Natural killer cell (primary cell): ENCODE measurements at regions not wholly inside any gene's neighbourhood (a gene's known extent, or its start where the extent isn't known, plus 50 kb on each side); places are given as distances from the start of the nearest gene placed in this dataset.

Experiments used
- ATAC-seq, 3 donors: fragments of 150-1000 bp in 2 of 3; fragments of 200-7000 bp in 1 of 3; cut with Tn5 transposase; 1 replicate in 1 of 3; 2 replicates in 2 of 3; pipeline ENCODE4 v1.10.0; 2021; ENCODE audit warnings: mild to moderate bottlenecking in 2 of 3, moderate library complexity in 2 of 3
- DNase-seq, 2 donors: peaks; one replicate each; pipeline versions ENCODE4 v3.0.0 to v3.0.0-alpha.2; 2013 to 2021; ENCODE audit warnings: mixed read lengths in 1 of 2
- H3K27ac ChIP-seq: one replicate; pipeline ENCODE4 v1.5.1; 2013; ENCODE audit warnings: mild to moderate bottlenecking, low read length
- H3K27me3 ChIP-seq: one replicate; pipeline ENCODE4 v1.6.1; 2013; ENCODE audit warnings: low read length; ENCODE audit not compliant: control insufficient read depth, insufficient read depth
- H3K36me3 ChIP-seq: one replicate; pipeline ENCODE4 v1.6.1; 2013; ENCODE audit warnings: low read length; ENCODE audit not compliant: control insufficient read depth, insufficient read depth
- H3K4me1 ChIP-seq: one replicate; pipeline ENCODE4 v1.6.1; 2013; ENCODE audit warnings: low read length; ENCODE audit not compliant: control insufficient read depth, insufficient read depth
- H3K4me3 ChIP-seq: one replicate; pipeline ENCODE4 v1.5.1; 2013; ENCODE audit warnings: low read length
- H3K9me3 ChIP-seq: one replicate; pipeline ENCODE4 v1.6.1; 2013; ENCODE audit warnings: low read length; ENCODE audit not compliant: control insufficient read depth, insufficient read depth
- H3K27ac Mint-ChIP-seq, 2 donors: one replicate each; pipeline ENCODE4 v1.8.0; 2022; ENCODE audit warnings: mild to moderate bottlenecking in 2 of 2, mixed read lengths in 2 of 2, moderate library complexity in 1 of 2
- H3K27me3 Mint-ChIP-seq, 2 donors: one replicate each; pipeline ENCODE4 v1.8.0; 2022; ENCODE audit warnings: low read depth in 2 of 2, mixed read lengths in 2 of 2
- H3K36me3 Mint-ChIP-seq: one replicate; pipeline ENCODE4 v1.8.0; 2022; ENCODE audit warnings: mixed read lengths
- H3K4me1 Mint-ChIP-seq, 2 donors: one replicate each; pipeline ENCODE4 v1.8.0; 2022; ENCODE audit warnings: mixed read lengths in 2 of 2
- H3K4me3 Mint-ChIP-seq: one replicate; pipeline ENCODE4 v1.8.0; 2022; ENCODE audit warnings: mild to moderate bottlenecking, moderate library complexity, mixed read lengths
- H3K9me3 Mint-ChIP-seq, 2 donors: one replicate each; pipeline ENCODE4 v1.8.0; 2022; ENCODE audit warnings: mixed read lengths in 2 of 2
- CTCF ChIP-seq: fragments of 200-600 bp; IDR thresholded peaks from one replicate; pipeline ENCODE4 v1.8.0; 2022; ENCODE audit warnings: antibody characterized with exemption
- WGBS: methylation state at CpG from one replicate; pipeline ENCODE4 v1.1.7; 2013; ENCODE audit warnings: missing lambda C conversion rate; ENCODE audit not compliant: insufficient coverage; 5-methylcytosine and 5-hydroxymethylcytosine counted together
- intact Hi-C: fragments of 100-400 bp; cut with micrococcal nuclease; formaldehyde crosslinking; loops from one replicate; pipeline ENCODE4 v1.14.2; 2022

GRCh38 chr5:89204756-89205155 lies 321.8 kb upstream of the MEF2C start:
- no peaks in the 10 kb centered on the region for H3K27me3 ChIP-seq
- DNase-seq (no peak), ATAC-seq (no peak)
- H3K9me3 ChIP-seq, result peaks cover 5% of the 10 kb centered on the region
- Mint-ChIP-seq H3K27me3 (no peaks in the 10 kb centered on the region), H3K4me1 (no peaks in the 10 kb centered on the region), H3K27ac (no peak overlapping the region), H3K36me3 (no peaks in the 10 kb centered on the region), H3K9me3 (peaks cover 0 to under 1% of the 10 kb centered on the region in 2 donors), H3K4me3 (no peak overlapping the region)
- no peaks in the 10 kb centered on the region for H3K36me3 ChIP-seq
- H3K27ac ChIP-seq, result no peak overlapping the region
- intact Hi-C loops, result no loop called here
- no peak overlapping the region for H3K4me3 ChIP-seq
- TF ChIP-seq CTCF, result no peak
- no peaks in the 10 kb centered on the region for H3K4me1 ChIP-seq

GRCh38 chr5:89203611-89204010 lies 320.6 kb upstream of the MEF2C start:
- H3K27ac Mint-ChIP-seq, result no peak overlapping the region
- peaks cover 11% of the 10 kb centered on the region for H3K36me3 Mint-ChIP-seq
- H3K27ac ChIP-seq, result no peak overlapping the region
- H3K4me3 Mint-ChIP-seq, result no peak overlapping the region
- peaks cover 5 to 7% of the 10 kb centered on the region in 2 donors for H3K9me3 Mint-ChIP-seq
- H3K9me3 ChIP-seq, result peaks cover 10% of the 10 kb centered on the region
- H3K36me3 ChIP-seq, result no peaks in the 10 kb centered on the region
- no peaks in the 10 kb centered on the region for H3K4me1 Mint-ChIP-seq
- DNase-seq, result no peak
- no peak for TF ChIP-seq CTCF
- H3K27me3 Mint-ChIP-seq, result no peaks in the 10 kb centered on the region
- 98% methylated on average over 2 of the region's 2 CpGs for WGBS
- no peak overlapping the region for H3K4me3 ChIP-seq
- no peaks in the 10 kb centered on the region for H3K27me3 ChIP-seq
- intact Hi-C loops, result no loop called here
- no peak for ATAC-seq
- no peaks in the 10 kb centered on the region for H3K4me1 ChIP-seq

GRCh38 chr5:89200899-89201298 lies 317.9 kb upstream of the MEF2C start:
- no peak for TF ChIP-seq CTCF
- no peak overlapping the region for H3K4me3 Mint-ChIP-seq
- 63% methylated on average over 2 of the region's 2 CpGs for WGBS
- H3K9me3 ChIP-seq, result peaks cover 11% of the 10 kb centered on the region
- ATAC-seq (no peak), DNase-seq (no peak)
- H3K9me3 Mint-ChIP-seq, result peaks cover 17% of the 10 kb centered on the region in 2 donors
- H3K27me3 ChIP-seq, result no peaks in the 10 kb centered on the region
- no peaks in the 10 kb centered on the region for H3K27me3 Mint-ChIP-seq
- no peak overlapping the region for H3K4me3 ChIP-seq
- H3K27ac Mint-ChIP-seq, result no peak overlapping the region
- intact Hi-C loops, result no loop called here
- H3K36me3 Mint-ChIP-seq, result peaks cover 31% of the 10 kb centered on the region
- H3K4me1 ChIP-seq, result no peaks in the 10 kb centered on the region
- H3K27ac ChIP-seq, result no peak overlapping the region
- no peaks in the 10 kb centered on the region for H3K4me1 Mint-ChIP-seq
- no peaks in the 10 kb centered on the region for H3K36me3 ChIP-seq

GRCh38 chr5:89199306-89199705 lies 316.3 kb upstream of the MEF2C start:
- Mint-ChIP-seq H3K27me3 (no peaks in the 10 kb centered on the region), H3K4me3 (no peak overlapping the region), H3K4me1 (no peaks in the 10 kb centered on the region), H3K36me3 (peaks cover 31% of the 10 kb centered on the region), H3K27ac (no peak overlapping the region), H3K9me3 (peaks cover 17% of the 10 kb centered on the region in 2 donors)
- Histone ChIP-seq H3K36me3 (no peaks in the 10 kb centered on the region), H3K27ac (no peak overlapping the region), H3K9me3 (peaks cover 11% of the 10 kb centered on the region), H3K27me3 (no peaks in the 10 kb centered on the region), H3K4me1 (no peaks in the 10 kb centered on the region), H3K4me3 (no peak overlapping the region)
- WGBS, result 79% methylated on average over 1 of the region's 2 CpGs
- ATAC-seq (no peak), DNase-seq (no peak)
- intact Hi-C loops, result no loop called here
- no peak for TF ChIP-seq CTCF
